Right lobe of liver (tissue), 6 donors: ENCODE measurements at regions not wholly inside any gene's neighbourhood (a gene's known extent, or its start where the extent isn't known, plus 50 kb on each side); places are given as distances from the start of the nearest gene placed in this dataset.

ENCODE experiments used
- ATAC-seq, 4 donors: fragments of 200-7000 bp; cut with Tn5 transposase; one replicate each; pipeline ENCODE4 v1.9.1; 2020; ENCODE audit warnings: mild to moderate bottlenecking in 4 of 4, moderate library complexity in 4 of 4
- DNase-seq, 3 donors: peaks; one replicate each; pipeline ENCODE4 v3.0.0-alpha.2; 2020
- H3K27ac ChIP-seq, 3 donors: fragments of 200-600 bp; one replicate each; pipeline ENCODE4 v1.8.0; 2022
- H3K27me3 ChIP-seq, 2 donors: fragments of 200-600 bp; one replicate each; pipeline ENCODE4 v1.8.0; 2022
- H3K36me3 ChIP-seq, 4 donors: fragments of 200-600 bp; sonication (generic) in 1 of 4; one replicate each; pipeline versions ENCODE4 v1.5.1 to v1.8.0; 2017 to 2022; ENCODE audit warnings: control low read depth in 1 of 4
- H3K4me1 ChIP-seq, 4 donors: fragments of 200-600 bp; sonication (generic) in 1 of 4; one replicate each; pipeline versions ENCODE4 v1.5.1 to v1.8.0; 2017 to 2022; ENCODE audit warnings: control low read depth in 1 of 4
- H3K4me3 ChIP-seq, 3 donors: fragments of 200-600 bp; one replicate each; pipeline ENCODE4 v1.8.0; 2022
- H3K9me3 ChIP-seq, 4 donors: fragments of 200-600 bp; sonication (generic) in 1 of 4; one replicate each; pipeline versions ENCODE4 v1.5.1 to v1.8.0; 2017 to 2022; ENCODE audit warnings: control low read depth in 1 of 4
- CTCF ChIP-seq, 4 donors: fragments of 200-600 bp in 3 of 4; fragments of 450-650 bp in 1 of 4; IDR thresholded peaks; one replicate each; pipeline versions ENCODE4 v1.5.1 to v1.8.0; 2016 to 2022; ENCODE audit warnings: antibody characterized with exemption in 4 of 4, mild to moderate bottlenecking in 2 of 4
- POLR2A ChIP-seq: fragments of 450-650 bp; IDR thresholded peaks from one replicate; pipeline ENCODE4 v1.6.1; 2017; ENCODE audit warnings: antibody characterized with exemption, mild to moderate bottlenecking
- whole genome bisulfite sequencing: methylation state at CpG from one replicate; pipeline ENCODE4 v1.1.6; 2018; ENCODE audit warnings: low coverage, low lambda C conversion rate; ENCODE audit not compliant: insufficient coverage; ENCODE audit errors: missing lambda C conversion rate; 5-methylcytosine and 5-hydroxymethylcytosine counted together
- intact Hi-C, 2 donors: fragments of 100-400 bp; cut with DNase I; formaldehyde crosslinking; loops; one replicate each; pipeline versions ENCODE4 v1.11.2 to v1.14.1; 2022
- donor health status: DM: no; HTN: yes; CAD: no.
- donor health status: DM: no; HTN: no; CAD: no.
- donor health status: DM: no; HTN: no; CAD: no.
- donor health status: DM: no; HTN: yes; CAD: no.
- donor health status: DM: no; HTN: yes; CAD: no.

- intact Hi-C loops = no loop called here
- ATAC-seq (no peak), DNase-seq (peak in 1 of 3 donors; percentile 13)
- no peak overlapping the region for H3K4me3 ChIP-seq
- H3K27me3 ChIP-seq = no peaks in the 10 kb centered on the region
- no peak overlapping the region for H3K27ac ChIP-seq
- H3K36me3 ChIP-seq = no peaks in the 10 kb centered on the region
- no peaks in the 10 kb centered on the region for H3K4me1 ChIP-seq
- whole genome bisulfite sequencing = 59% methylated on average over 5 of the region's 12 CpGs
- no peaks in the 10 kb centered on the region for H3K9me3 ChIP-seq
- TF ChIP-seq CTCF (IDR thresholded peaks at IDR 0.05) (no peak), POLR2A (no peak)
Observed at GRCh38 chr22:49009359-49010063, 818.2 kb downstream of the BRD1 start.

- no peak for TF ChIP-seq CTCF (IDR thresholded peaks at IDR 0.05)
- TF ChIP-seq POLR2A = no peak
- no peak overlapping the region for H3K27ac ChIP-seq
- WGBS = 94% methylated on average over 7 of the region's 18 CpGs
- no peak overlapping the region for H3K4me3 ChIP-seq
- intact Hi-C loops = no loop called here
- no peaks in the 10 kb centered on the region for H3K9me3 ChIP-seq
- no peaks in the 10 kb centered on the region for H3K4me1 ChIP-seq
- ATAC-seq (no peak), DNase-seq (peak in 1 of 3 donors; percentile 28)
- no peaks in the 10 kb centered on the region for H3K27me3 ChIP-seq
- H3K36me3 ChIP-seq = no peaks in the 10 kb centered on the region
Observed at GRCh38 chr22:49008682-49009235, 818.9 kb downstream of the BRD1 start.

- Histone ChIP-seq H3K9me3 (no peaks in the 10 kb centered on the region), H3K27ac (no peak overlapping the region), H3K4me3 (no peak overlapping the region), H3K4me1 (no peaks in the 10 kb centered on the region), H3K27me3 (no peaks in the 10 kb centered on the region), H3K36me3 (no peaks in the 10 kb centered on the region)
- intact Hi-C loops = no loop called here
- 40% methylated on average over 3 of the region's 12 CpGs for WGBS
- DNase-seq (peak in 1 of 3 donors; percentile 29), ATAC-seq (no peak)
- TF ChIP-seq CTCF (IDR thresholded peaks at IDR 0.05) (no peak), POLR2A (no peak)
Observed at GRCh38 chr22:49007013-49007653, 820.5 kb downstream of the BRD1 start.

- H3K27me3 ChIP-seq = no peaks in the 10 kb centered on the region
- no peaks in the 10 kb centered on the region for H3K36me3 ChIP-seq
- no peak overlapping the region for H3K4me3 ChIP-seq
- no peaks in the 10 kb centered on the region for H3K9me3 ChIP-seq
- no peak for ATAC-seq
- WGBS = 60% methylated on average over 2 of the region's 11 CpGs
- peak in 1 of 3 donors; percentile 27 for DNase-seq
- no peak overlapping the region for H3K27ac ChIP-seq
- intact Hi-C loops = no loop called here
- no peaks in the 10 kb centered on the region for H3K4me1 ChIP-seq
- no peak for TF ChIP-seq CTCF (IDR thresholded peaks at IDR 0.05)
- no peak for TF ChIP-seq POLR2A
Observed at GRCh38 chr22:49006207-49007012, 821.3 kb downstream of the BRD1 start.
